Breast epithelium (tissue), 4 donors: ENCODE measurements at regions not wholly inside any gene's neighbourhood (a gene's known extent, or its start where the extent isn't known, plus 50 kb on each side); places are given as distances from the start of the nearest gene placed in this dataset.

Experiments used
- DNase-seq, 2 donors: peaks; one replicate each; pipeline ENCODE4 v3.0.0-alpha.2; 2019; ENCODE audit warnings: low spot score in 2 of 2
- H3K27ac ChIP-seq, 2 donors: fragments of 200-600 bp; sonication (generic) in 1 of 2; one replicate each; pipeline ENCODE4 v1.5.1; 2016 to 2019; ENCODE audit warnings: mild to moderate bottlenecking in 1 of 2
- H3K27me3 ChIP-seq, 2 donors: fragments of 200-600 bp; sonication (generic) in 1 of 2; one replicate each; pipeline versions ENCODE4 v1.5.1 to v1.6.0; 2017 to 2019; ENCODE audit warnings: control low read depth in 1 of 2, mild to moderate bottlenecking in 1 of 2
- H3K36me3 ChIP-seq: fragments of 200-600 bp; one replicate; pipeline ENCODE4 v1.5.1; 2019
- H3K4me1 ChIP-seq, 2 donors: fragments of 200-600 bp; sonication (generic); one replicate each; pipeline ENCODE4 v1.5.1; 2016 to 2019; ENCODE audit warnings: control low read depth in 1 of 2
- H3K4me3 ChIP-seq, 3 donors: fragments of 200-600 bp; sonication (generic); 1 replicate in 2 of 3; 2 replicates in 1 of 3; pipeline ENCODE4 v1.5.1; 2016 to 2019; ENCODE audit warnings: mild to moderate bottlenecking in 3 of 3, moderate library complexity in 2 of 3
- H3K9me3 ChIP-seq, 2 donors: fragments of 200-600 bp; sonication (generic) in 1 of 2; one replicate each; pipeline ENCODE4 v1.5.1; 2016 to 2019; ENCODE audit warnings: control low read depth in 1 of 2
- POLR2A ChIP-seq: fragments of 450-650 bp; IDR thresholded peaks from one replicate; pipeline ENCODE4 v1.6.1; 2016; ENCODE audit warnings: antibody characterized with exemption, mild to moderate bottlenecking, moderate library complexity
- POLR2AphosphoS5 ChIP-seq, 3 donors: sonication (generic); formaldehyde crosslinking; IDR thresholded peaks; one replicate each; pipeline ENCODE4 v1.6.1; 2017; ENCODE audit warnings: antibody characterized with exemption in 3 of 3
- intact Hi-C: fragments of 100-400 bp; cut with DNase I; formaldehyde crosslinking; loops from one replicate; pipeline ENCODE4 v1.15.1; 2023; ENCODE audit warnings: low total_unique reads
- TF ChIP-seq, protein P1 (sequence below), 3 donors: fragments of 450-650 bp; IDR thresholded peaks; one replicate each; pipeline ENCODE4 v1.5.1; 2016 to 2017; ENCODE audit warnings: antibody characterized with exemption in 3 of 3, mild to moderate bottlenecking in 3 of 3, moderate library complexity in 3 of 3

DNA sequence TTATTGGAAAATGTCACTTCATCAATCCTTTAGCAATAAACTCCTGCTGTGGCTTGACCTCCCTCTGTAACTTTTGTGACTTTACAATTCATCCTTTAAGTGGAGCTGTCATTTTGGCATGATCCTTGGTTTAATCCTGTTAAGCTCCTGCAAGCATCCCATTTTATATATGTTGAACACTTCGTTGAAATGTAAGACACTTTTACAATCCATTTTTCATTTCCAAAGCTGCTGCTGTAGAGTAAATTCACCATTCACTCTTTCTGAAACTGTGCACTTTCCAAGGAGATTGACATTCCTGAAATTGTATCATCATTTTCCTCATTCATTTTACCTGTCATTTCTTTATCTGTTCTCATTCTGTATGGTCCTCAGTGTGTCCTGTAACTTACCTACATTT, 1003.2 kb upstream of the GOT2 start:
- H3K36me3 ChIP-seq: no peaks in the 10 kb centered on the region
- H3K27me3 ChIP-seq: no peaks in the 10 kb centered on the region
- intact Hi-C loops: no loop called here
- TF ChIP-seq POLR2AphosphoS5 (IDR thresholded peaks at IDR 0.05): no peak
- TF ChIP-seq, protein P1, sequence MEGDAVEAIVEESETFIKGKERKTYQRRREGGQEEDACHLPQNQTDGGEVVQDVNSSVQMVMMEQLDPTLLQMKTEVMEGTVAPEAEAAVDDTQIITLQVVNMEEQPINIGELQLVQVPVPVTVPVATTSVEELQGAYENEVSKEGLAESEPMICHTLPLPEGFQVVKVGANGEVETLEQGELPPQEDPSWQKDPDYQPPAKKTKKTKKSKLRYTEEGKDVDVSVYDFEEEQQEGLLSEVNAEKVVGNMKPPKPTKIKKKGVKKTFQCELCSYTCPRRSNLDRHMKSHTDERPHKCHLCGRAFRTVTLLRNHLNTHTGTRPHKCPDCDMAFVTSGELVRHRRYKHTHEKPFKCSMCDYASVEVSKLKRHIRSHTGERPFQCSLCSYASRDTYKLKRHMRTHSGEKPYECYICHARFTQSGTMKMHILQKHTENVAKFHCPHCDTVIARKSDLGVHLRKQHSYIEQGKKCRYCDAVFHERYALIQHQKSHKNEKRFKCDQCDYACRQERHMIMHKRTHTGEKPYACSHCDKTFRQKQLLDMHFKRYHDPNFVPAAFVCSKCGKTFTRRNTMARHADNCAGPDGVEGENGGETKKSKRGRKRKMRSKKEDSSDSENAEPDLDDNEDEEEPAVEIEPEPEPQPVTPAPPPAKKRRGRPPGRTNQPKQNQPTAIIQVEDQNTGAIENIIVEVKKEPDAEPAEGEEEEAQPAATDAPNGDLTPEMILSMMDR (IDR thresholded peaks at IDR 0.05): no peak
- no peak for TF ChIP-seq POLR2A
- no peaks in the 10 kb centered on the region for H3K9me3 ChIP-seq
- H3K4me1 ChIP-seq: no peaks in the 10 kb centered on the region
- DNase-seq: no peak
- H3K4me3 ChIP-seq: no peak overlapping the region
- no peak overlapping the region for H3K27ac ChIP-seq

DNA sequence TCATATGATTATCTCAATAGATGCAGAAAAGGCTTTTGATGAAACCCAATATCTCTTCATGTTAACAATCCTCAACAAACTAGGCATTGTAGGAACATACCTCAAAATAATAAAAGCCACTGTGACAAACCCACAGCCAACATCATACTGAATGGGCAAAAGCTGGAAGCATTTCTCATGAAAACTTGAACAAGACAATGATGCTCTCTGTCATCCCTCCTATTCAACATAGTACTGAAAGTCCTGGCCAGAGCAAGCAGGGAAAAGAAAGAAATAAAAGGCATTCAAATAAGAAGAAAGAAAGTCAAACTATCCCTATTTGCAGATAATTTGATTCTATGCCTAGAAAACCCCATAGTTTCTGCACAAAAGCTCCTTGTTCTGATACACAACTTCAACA, 999.2 kb upstream of the GOT2 start:
- intact Hi-C loops: no loop called here
- TF ChIP-seq POLR2AphosphoS5 (IDR thresholded peaks at IDR 0.05) (no peak), POLR2A (no peak)
- TF ChIP-seq, protein P1 (IDR thresholded peaks at IDR 0.05): no peak
- Histone ChIP-seq H3K36me3 (no peaks in the 10 kb centered on the region), H3K27me3 (no peaks in the 10 kb centered on the region), H3K9me3 (peaks cover 0 to 10% of the 10 kb centered on the region in 2 donors), H3K27ac (no peak overlapping the region), H3K4me3 (no peak overlapping the region), H3K4me1 (no peaks in the 10 kb centered on the region)
- DNase-seq: no peak

DNA sequence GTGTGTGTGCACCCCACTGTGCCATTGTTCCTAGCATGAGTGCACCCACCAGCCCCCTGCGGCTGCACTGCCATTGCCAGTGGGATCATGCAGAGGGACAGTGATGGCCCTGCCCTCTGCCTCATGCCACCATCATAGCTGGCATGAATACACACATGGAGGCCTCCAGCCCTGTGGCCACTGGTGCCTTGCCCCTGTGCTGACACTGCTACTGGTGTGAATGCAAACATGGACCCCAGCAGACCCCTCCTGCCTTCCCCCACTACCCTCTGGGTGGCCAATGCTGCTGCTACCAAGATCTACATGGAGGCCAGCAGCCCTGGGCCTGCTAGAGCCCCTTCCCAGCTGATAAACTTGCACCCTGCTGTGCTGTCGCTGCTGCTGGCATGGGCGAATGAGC, 995.5 kb upstream of the GOT2 start:
- peaks cover 0 to 13% of the 10 kb centered on the region in 2 donors for H3K9me3 ChIP-seq
- no peak for TF ChIP-seq POLR2AphosphoS5 (IDR thresholded peaks at IDR 0.05)
- TF ChIP-seq, protein P1 (IDR thresholded peaks at IDR 0.05): no peak
- no peak for TF ChIP-seq POLR2A
- no peak overlapping the region for H3K27ac ChIP-seq
- no peak overlapping the region for H3K4me3 ChIP-seq
- H3K36me3 ChIP-seq: no peaks in the 10 kb centered on the region
- no peaks in the 10 kb centered on the region for H3K4me1 ChIP-seq
- DNase-seq: no peak
- H3K27me3 ChIP-seq: no peaks in the 10 kb centered on the region
- intact Hi-C loops: no loop called here

DNA sequence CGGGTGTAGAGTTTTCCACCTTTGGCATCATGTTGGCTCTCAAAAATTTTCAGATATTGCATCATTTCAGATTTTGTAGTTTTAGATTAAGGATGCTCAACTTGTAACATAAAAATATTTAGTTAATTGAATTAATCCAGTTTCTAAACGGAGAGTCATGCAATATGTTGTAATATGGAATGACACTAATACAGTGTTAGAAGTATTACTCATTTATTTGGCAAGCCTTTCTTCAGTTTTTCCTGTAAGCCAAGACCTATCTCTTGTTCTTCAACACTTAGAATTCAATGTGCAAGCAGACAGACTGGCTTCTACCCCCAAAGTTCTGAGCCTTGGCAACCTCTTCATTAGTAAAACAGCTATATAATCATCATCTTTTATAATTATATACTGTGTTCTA, 985.0 kb upstream of the GOT2 start:
- no peaks in the 10 kb centered on the region for H3K27me3 ChIP-seq
- TF ChIP-seq POLR2AphosphoS5 (IDR thresholded peaks at IDR 0.05) (no peak), POLR2A (no peak)
- TF ChIP-seq, protein P1 (IDR thresholded peaks at IDR 0.05): no peak
- intact Hi-C loops: no loop called here
- no peaks in the 10 kb centered on the region for H3K36me3 ChIP-seq
- no peak overlapping the region for H3K4me3 ChIP-seq
- no peak for DNase-seq
- no peak overlapping the region for H3K27ac ChIP-seq
- no peaks in the 10 kb centered on the region for H3K9me3 ChIP-seq
- H3K4me1 ChIP-seq: no peaks in the 10 kb centered on the region

DNA sequence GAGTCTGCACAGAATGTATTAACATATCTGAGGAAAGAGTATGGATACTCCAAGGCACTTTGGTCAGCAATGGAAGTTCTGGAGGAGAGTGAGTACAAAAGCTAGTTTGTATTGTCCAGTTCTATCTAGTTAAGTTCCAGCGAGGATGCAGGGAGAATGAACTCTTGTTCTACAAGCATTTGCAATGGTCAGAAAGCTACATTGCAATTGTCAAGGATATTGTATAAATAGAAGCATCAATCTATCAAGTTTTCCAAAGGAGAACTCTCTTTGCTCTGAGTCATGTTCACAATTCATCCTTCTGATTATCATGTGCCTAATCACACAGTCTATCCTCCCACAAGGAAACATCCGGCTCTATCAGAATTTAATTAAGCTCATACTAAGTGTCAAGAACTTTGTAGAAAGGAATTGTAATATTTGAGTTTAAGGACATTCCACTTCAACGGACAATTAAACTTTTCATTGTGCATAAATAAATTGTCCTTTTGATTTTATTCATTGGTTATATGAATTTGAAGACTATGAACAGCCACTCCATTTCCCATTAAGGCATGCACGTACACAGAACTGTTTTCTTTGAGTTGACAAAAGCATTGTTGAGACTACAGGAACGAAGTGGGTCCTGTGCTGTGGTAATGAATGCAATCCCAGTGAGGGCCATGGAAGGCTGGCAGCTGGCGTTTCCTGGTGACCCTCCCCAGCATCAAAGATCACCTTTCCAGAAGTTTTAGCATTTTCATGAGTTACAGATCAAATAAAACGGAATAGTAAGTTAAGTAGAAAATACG, 973.5 kb upstream of the GOT2 start:
- no peak for DNase-seq
- Histone ChIP-seq H3K27me3 (no peaks in the 10 kb centered on the region), H3K27ac (no peak overlapping the region), H3K9me3 (peaks cover 0 to 6% of the 10 kb centered on the region in 2 donors), H3K4me1 (no peaks in the 10 kb centered on the region), H3K4me3 (no peak overlapping the region), H3K36me3 (no peaks in the 10 kb centered on the region)
- intact Hi-C loops: no loop called here
- TF ChIP-seq POLR2A (no peak), POLR2AphosphoS5 (IDR thresholded peaks at IDR 0.05) (no peak)
- TF ChIP-seq, protein P1 (IDR thresholded peaks at IDR 0.05): no peak
